ENCODE measurements at regions not wholly inside any gene's neighbourhood (a gene's known extent, or its start where the extent isn't known, plus 50 kb on each side); places are given as distances from the start of the nearest gene placed in this dataset.

DNA sequence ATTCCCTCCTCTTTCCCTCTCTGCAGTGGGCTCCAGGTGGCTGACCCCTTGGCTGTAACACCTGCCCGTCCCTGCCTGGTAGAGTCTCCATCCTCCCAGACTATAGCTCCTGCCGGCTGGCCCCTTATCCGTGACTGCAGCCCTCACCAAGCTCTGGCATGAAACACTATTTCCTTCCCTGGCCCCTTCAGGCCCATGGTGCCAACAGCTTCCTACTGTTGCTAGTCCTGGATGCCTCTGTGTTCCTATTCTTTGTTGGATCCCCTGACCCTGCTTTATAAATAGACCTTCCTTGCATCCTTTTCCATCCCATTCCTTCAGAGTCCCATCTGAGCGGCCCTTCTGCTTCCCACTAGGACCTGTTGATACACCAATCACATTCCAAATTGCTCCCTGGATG lies 195.0 kb downstream of the ZNF326 start:
- intact Hi-C loops (cut with DNase I): no loop called here
- Histone ChIP-seq H3K36me3 (no peaks in the 10 kb centered on the region), H3K4me1 (no peaks in the 10 kb centered on the region), H3K27me3 (ENCODE audit: low read depth) (peaks cover 5% of the 10 kb centered on the region), H3K4me3 (no peak overlapping the region), H3K9me3 (no peaks in the 10 kb centered on the region), H3K27ac (no peak overlapping the region)
- TF ChIP-seq, protein P1, sequence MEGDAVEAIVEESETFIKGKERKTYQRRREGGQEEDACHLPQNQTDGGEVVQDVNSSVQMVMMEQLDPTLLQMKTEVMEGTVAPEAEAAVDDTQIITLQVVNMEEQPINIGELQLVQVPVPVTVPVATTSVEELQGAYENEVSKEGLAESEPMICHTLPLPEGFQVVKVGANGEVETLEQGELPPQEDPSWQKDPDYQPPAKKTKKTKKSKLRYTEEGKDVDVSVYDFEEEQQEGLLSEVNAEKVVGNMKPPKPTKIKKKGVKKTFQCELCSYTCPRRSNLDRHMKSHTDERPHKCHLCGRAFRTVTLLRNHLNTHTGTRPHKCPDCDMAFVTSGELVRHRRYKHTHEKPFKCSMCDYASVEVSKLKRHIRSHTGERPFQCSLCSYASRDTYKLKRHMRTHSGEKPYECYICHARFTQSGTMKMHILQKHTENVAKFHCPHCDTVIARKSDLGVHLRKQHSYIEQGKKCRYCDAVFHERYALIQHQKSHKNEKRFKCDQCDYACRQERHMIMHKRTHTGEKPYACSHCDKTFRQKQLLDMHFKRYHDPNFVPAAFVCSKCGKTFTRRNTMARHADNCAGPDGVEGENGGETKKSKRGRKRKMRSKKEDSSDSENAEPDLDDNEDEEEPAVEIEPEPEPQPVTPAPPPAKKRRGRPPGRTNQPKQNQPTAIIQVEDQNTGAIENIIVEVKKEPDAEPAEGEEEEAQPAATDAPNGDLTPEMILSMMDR (IDR thresholded peaks at IDR 0.05): no peak
- ATAC-seq (no peak), DNase-seq (no peak)

DNA sequence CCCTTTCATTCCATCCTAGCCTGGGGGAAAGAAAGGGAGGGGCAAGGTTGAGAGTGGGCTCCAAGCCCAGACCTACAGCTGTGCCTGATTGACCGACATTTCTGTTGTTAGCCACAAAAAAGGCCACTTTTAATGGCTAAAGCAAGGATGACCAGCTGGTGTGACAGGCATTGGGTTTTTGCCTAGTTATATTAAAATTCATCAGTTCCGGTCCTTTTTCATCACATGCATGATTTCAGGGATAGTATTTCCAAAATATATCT lies 192.3 kb downstream of the ZNF326 start:
- intact Hi-C loops (cut with DNase I): no loop called here
- Histone ChIP-seq H3K36me3 (no peaks in the 10 kb centered on the region), H3K27ac (no peak overlapping the region), H3K9me3 (no peaks in the 10 kb centered on the region), H3K27me3 (ENCODE audit: low read depth) (peaks cover 5% of the 10 kb centered on the region), H3K4me1 (no peaks in the 10 kb centered on the region), H3K4me3 (no peak overlapping the region)
- DNase-seq (no peak), ATAC-seq (no peak)
- TF ChIP-seq, protein P1 (IDR thresholded peaks at IDR 0.05): no peak

DNA sequence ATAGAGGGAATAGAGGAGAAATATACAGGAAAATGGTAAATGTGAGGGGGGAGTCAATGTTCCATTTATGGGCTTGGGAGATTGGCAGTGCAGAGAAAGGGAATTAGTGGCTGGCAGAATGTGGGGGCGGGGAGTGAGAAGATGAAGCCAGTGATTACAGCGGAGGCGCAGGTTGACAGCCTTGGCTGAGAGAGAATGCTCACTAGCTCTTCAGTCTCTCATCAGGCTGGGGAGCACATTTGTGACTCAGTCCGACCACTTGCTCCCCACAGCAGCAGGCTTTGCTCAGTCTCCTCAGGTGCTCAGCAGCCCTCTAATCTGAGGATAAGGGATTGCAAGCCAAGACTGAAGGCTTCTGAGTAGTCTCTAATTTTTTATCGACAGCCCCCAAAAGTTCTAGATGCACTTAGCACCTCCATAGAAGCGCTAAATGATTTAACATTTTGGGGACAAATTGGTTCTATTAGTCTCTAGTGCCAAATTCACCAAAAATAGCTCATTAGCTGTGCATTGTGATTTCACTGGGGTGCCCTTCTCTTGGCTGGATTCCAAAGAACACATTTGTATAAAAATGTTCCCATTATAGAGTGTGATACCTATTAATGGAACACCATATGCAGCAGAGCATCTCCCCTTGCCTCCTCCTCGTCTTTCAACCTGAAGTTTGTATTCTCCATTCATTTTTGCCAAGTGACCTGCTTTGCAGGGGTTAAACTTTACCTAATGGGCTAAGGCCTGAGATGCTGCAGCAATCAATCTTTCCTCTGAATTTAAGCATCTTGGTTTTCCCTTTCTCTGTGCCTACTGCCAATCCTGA lies 191.8 kb downstream of the ZNF326 start:
- Histone ChIP-seq H3K4me1 (no peaks in the 10 kb centered on the region), H3K4me3 (no peak overlapping the region), H3K36me3 (no peaks in the 10 kb centered on the region), H3K27me3 (ENCODE audit: low read depth) (peaks cover 5% of the 10 kb centered on the region), H3K9me3 (no peaks in the 10 kb centered on the region), H3K27ac (no peak overlapping the region)
- no peak for DNase-seq
- no peak for ATAC-seq
- intact Hi-C loops (cut with DNase I): no loop called here
- TF ChIP-seq, protein P1 (IDR thresholded peaks at IDR 0.05): no peak

DNA sequence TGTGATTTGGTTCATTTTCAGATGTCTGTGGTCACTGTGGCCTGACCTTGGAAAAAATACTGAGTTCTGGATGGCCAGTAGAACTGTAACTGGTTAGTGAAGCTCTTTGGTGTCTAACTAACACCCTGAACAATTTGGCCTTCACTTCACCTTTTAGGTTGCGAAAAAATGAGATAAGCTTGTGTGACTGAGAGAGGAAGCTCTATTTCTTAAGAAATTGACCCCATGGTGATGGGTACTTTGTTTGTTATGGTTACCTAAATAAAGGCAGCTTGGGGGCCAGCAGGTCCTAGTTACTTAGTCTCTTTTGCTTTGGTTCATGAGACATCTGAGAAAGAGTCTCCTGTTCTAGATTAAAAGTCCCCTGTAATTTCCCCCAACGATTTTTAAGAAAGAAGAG lies 181.6 kb downstream of the ZNF326 start:
- no peaks in the 10 kb centered on the region for H3K4me1 ChIP-seq
- no peaks in the 10 kb centered on the region for H3K36me3 ChIP-seq
- H3K27me3 ChIP-seq (ENCODE audit: low read depth): no peaks in the 10 kb centered on the region
- no peak overlapping the region for H3K4me3 ChIP-seq
- ATAC-seq (peak in 1 of 2 donors; percentile 48), DNase-seq (no peak)
- TF ChIP-seq, protein P1 (IDR thresholded peaks at IDR 0.05): no peak
- H3K27ac ChIP-seq: no peak overlapping the region
- intact Hi-C loops (cut with DNase I): no loop called here
- no peaks in the 10 kb centered on the region for H3K9me3 ChIP-seq

DNA sequence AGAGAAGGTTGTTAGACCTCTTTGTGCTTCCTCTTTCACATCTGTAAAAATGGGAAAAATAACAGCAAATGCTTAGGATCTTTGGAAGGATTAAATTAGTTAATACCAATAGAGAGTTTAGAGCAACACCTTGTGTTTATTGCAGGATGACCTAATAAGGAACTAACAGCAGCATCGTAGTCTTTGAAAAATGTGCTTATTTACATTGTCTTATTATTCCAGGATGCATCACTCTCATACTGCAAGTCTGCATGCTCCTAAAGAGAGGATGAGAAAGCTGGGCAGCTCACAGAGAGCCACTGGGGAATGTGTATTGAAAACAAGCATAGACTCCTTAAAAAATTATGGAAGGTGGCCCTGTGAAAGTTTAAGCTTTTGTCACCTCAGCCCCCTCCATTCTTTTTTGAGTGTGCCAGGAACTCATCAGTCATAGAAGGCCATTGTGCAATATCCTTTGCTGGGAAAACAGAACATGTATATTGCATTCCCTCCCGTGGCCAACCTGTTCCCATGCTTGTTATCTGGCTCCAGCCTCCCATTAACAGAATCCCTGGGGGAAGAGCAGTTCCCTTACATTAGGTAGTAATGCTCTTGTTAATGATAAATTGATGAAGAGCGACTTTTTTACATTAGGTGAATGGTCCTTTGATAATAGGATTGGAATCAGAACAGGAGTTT lies 180.7 kb downstream of the ZNF326 start:
- H3K4me3 ChIP-seq: no peak overlapping the region
- TF ChIP-seq, protein P1 (IDR thresholded peaks at IDR 0.05): no peak
- H3K27me3 ChIP-seq (ENCODE audit: low read depth): no peaks in the 10 kb centered on the region
- intact Hi-C loops (cut with DNase I): no loop called here
- H3K36me3 ChIP-seq: no peaks in the 10 kb centered on the region
- no peaks in the 10 kb centered on the region for H3K4me1 ChIP-seq
- no peaks in the 10 kb centered on the region for H3K9me3 ChIP-seq
- peak; percentile 51 to 74 for ATAC-seq
- no peak overlapping the region for H3K27ac ChIP-seq
- no peak for DNase-seq
